ENCODE measurements at regions not wholly inside any gene's neighbourhood (a gene's known extent, or its start where the extent isn't known, plus 50 kb on each side); places are given as distances from the start of the nearest gene placed in this dataset.
"Not testable (repeated sequence)": the region's sequence is repeated elsewhere in the genome, so short reads cannot be mapped to it uniquely, and the experiment has no call there.

DNA sequence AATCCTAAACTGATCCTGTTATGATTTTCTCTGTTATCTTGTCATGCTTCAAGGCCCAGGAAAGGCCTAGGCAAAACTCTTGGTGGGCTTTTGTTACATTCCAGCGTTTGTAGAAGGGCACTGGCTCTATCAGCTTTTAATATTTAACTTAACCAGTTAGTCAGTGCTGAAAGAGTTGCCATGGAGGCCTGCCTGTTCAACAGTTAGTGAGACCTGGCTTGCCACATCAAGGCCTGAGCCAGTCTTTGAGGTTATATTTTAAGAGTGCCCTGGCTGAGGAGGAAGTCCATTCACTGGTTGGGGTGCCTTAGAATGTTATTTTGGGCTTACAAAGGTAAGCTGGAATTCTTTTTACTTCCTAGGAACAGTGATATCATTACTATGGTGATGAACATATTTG, 144.1 kb upstream of the NRG3 start:
- no peak for DNase-seq (ENCODE audit: low spot score in 2 of 2)
- no peak overlapping the region for H3K4me3 ChIP-seq (ENCODE audit: low read depth, poor library complexity, severe bottlenecking)
- 0% methylated on average over 1 of the region's 1 CpG for WGBS, 2 donors
- intact Hi-C loops (cut with DNase I; ENCODE audit: low total_unique reads), result no loop called here
- TF ChIP-seq, protein P1, sequence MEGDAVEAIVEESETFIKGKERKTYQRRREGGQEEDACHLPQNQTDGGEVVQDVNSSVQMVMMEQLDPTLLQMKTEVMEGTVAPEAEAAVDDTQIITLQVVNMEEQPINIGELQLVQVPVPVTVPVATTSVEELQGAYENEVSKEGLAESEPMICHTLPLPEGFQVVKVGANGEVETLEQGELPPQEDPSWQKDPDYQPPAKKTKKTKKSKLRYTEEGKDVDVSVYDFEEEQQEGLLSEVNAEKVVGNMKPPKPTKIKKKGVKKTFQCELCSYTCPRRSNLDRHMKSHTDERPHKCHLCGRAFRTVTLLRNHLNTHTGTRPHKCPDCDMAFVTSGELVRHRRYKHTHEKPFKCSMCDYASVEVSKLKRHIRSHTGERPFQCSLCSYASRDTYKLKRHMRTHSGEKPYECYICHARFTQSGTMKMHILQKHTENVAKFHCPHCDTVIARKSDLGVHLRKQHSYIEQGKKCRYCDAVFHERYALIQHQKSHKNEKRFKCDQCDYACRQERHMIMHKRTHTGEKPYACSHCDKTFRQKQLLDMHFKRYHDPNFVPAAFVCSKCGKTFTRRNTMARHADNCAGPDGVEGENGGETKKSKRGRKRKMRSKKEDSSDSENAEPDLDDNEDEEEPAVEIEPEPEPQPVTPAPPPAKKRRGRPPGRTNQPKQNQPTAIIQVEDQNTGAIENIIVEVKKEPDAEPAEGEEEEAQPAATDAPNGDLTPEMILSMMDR (IDR thresholded peaks at IDR 0.05), result no peak
- no peak for TF ChIP-seq POLR2A (IDR thresholded peaks at IDR 0.05)

DNA sequence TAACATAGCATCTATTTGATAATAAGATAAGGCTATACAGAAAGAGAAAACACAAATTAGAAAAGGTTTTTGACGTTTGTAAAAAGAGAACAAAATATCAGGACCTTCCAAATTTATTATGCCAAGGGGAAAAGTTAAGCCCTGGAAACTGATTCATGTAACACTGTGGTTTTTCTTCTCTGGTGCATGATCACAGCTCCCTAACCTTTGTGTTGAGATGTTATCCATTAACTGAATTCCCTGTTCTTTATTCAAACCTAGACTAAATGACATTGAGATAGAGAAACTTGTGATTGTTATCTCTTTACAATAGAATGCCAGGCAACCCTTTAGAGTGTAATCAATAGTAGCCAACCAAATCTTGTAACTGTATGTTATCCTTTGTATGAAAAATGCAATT, 141.5 kb upstream of the NRG3 start:
- TF ChIP-seq POLR2A (IDR thresholded peaks at IDR 0.05), result no peak
- TF ChIP-seq, protein P1 (IDR thresholded peaks at IDR 0.05), result no peak
- H3K4me3 ChIP-seq (ENCODE audit: low read depth, poor library complexity, severe bottlenecking), result no peak overlapping the region
- WGBS, 2 donors, result 46 to 51% methylated on average over 1 of the region's 1 CpG
- no peak for DNase-seq (ENCODE audit: low spot score in 2 of 2)
- intact Hi-C loops (cut with DNase I; ENCODE audit: low total_unique reads), result no loop called here

DNA sequence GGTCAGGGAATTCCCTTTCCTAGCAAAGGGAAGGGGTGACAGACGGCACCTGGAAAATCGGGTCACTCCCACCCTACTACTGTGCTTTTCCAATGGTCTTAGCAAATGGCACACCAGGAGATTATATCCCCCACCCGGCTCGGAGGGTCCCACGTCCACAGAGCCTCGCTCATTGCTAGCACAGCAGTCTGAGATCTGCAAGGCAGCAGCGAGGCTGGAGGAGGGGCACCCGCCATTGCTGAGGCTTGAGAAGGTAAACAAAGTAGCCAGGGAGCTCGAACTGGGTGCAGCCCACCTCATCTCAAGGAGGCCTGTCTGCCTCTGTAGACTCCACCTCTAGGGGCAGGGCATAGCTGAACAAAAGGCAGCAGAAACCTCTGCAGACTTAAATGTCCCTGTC, 139.8 kb upstream of the NRG3 start:
- H3K4me3 ChIP-seq (ENCODE audit: low read depth, poor library complexity, severe bottlenecking); DNase-seq (ENCODE audit: low spot score in 2 of 2); intact Hi-C loops (cut with DNase I; ENCODE audit: low total_unique reads): not testable (repeated sequence)
- 76 to 82% methylated on average over 9 of the region's 9 CpGs for WGBS, 2 donors

DNA sequence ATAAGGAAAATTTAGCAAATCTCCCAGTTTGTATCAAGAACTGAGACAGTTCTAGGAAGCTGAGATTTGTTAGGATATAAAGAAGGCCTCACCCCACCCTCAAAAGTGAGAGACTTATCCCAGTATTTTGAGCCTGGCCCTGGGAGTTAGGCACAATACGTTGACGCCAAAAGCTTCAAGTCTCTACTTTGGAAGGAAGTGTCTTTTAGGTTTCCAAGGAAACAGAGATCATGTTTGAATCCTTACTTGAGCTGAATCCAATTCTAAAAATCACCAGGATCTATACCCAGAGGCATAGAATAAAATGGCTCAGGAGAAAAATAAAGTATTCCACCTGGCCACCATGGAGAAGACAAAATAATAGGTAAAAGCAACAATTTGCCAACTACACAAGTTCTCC, 115.9 kb upstream of the NRG3 start:
- no peak overlapping the region for H3K4me3 ChIP-seq (ENCODE audit: low read depth, poor library complexity, severe bottlenecking)
- intact Hi-C loops (cut with DNase I; ENCODE audit: low total_unique reads), result no loop called here
- no peak for DNase-seq (ENCODE audit: low spot score in 2 of 2)
- WGBS, 2 donors, result 74 to 81% methylated on average over 2 of the region's 2 CpGs
- TF ChIP-seq, protein P1 (IDR thresholded peaks at IDR 0.05), result no peak
- TF ChIP-seq POLR2A (IDR thresholded peaks at IDR 0.05), result no peak

DNA sequence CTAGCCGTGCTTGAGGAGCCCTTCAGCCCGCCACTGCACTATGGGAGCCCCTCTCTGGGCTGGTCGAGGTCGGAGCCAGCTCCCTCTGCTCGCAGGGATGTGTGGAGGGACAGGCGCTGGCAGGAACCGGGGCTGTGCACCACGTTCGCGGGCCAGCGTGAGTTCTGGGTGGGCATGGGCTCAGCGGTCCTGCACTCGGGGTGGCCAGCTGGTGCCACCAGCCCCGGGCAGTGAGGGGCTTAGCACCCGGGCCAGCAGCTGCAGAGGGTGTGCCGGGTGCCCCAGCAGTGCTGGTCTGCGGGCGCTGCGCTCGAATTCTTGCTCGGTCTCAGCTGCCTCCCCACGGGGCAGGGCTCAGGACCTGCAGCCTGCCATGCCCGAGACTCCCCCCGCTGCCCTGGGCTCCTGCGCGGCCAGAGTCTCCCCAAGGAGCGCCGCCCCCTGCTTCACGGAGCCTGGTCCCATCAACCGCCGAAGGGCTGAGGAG, 90.8 kb upstream of the NRG3 start:
- intact Hi-C loops (cut with DNase I; ENCODE audit: low total_unique reads), result no loop called here
- 92% methylated on average over 18 to 19 of the region's 31 CpGs for WGBS, 2 donors

DNA sequence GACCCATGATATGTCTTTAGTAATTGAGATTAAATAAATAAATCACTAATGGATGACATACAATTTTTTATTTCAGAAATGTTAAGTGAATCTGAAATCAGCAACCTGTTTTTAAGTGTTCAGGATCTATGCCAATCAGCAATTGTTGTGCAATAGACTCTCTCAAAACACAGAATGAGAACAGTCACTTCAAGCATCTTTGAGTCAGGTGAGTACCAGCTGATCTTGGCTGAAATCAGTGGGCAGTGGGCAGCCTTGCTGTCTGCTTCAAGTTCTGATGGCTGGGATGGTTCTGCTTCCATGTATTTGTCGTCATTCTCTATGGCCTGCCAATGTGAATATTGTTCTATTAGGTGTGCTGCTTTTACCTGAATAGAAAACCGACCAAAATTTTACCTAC, 82.3 kb upstream of the NRG3 start:
- DNase-seq (ENCODE audit: low spot score in 2 of 2), result no peak
- intact Hi-C loops (cut with DNase I; ENCODE audit: low total_unique reads), result no loop called here
- TF ChIP-seq, protein P1 (IDR thresholded peaks at IDR 0.05), result no peak
- TF ChIP-seq POLR2A (IDR thresholded peaks at IDR 0.05), result no peak
- no peak overlapping the region for H3K4me3 ChIP-seq (ENCODE audit: low read depth, poor library complexity, severe bottlenecking)
- 50 to 78% methylated on average over 2 of the region's 2 CpGs for whole genome bisulfite sequencing, 2 donors

More for the DNA sequence above, 90.8 kb upstream of the NRG3 start:
- no peak for DNase-seq (ENCODE audit: low spot score in 2 of 2)
- H3K4me3 ChIP-seq (ENCODE audit: low read depth, poor library complexity, severe bottlenecking), result no peak overlapping the region
- TF ChIP-seq POLR2A (IDR thresholded peaks at IDR 0.05), result no peak
- TF ChIP-seq, protein P1 (IDR thresholded peaks at IDR 0.05), result no peak

Measured in lower leg skin (tissue), 4 donors.